HG03159 (cell line): ENCODE measurements at regions not wholly inside any gene's neighbourhood (a gene's known extent, or its start where the extent isn't known, plus 50 kb on each side); places are given as distances from the start of the nearest gene placed in this dataset.

Experiments
- ATAC-seq: cut with Tn5 transposase; IDR thresholded peaks from one replicate; pipeline ENCODE4 v1.9.1; 2021; ENCODE audit warnings: mild to moderate bottlenecking, moderate library complexity; ENCODE audit not compliant: unreplicated experiment

DNA sequence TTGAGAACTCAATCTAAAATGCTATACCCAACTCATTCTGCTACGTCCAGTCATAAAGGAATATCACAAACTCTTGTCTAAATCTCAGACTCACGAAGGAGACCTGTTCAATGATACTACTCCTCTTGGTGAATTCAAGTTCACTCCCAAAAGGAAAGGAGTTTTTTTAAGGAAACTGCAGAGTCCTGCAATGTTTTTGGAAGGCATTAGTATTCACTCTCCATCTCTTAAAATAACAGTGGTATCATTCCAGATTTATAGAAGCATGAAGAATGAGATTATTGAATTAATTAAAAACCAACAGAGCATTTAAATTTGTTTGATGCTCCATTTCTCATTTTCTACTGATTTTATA is 73.4 kb downstream of the FOXD1 start:
- no peak for ATAC-seq

GRCh38 chr5:73374520-73375190 is 73.9 kb downstream of the FOXD1 start:
- ATAC-seq: no peak

DNA sequence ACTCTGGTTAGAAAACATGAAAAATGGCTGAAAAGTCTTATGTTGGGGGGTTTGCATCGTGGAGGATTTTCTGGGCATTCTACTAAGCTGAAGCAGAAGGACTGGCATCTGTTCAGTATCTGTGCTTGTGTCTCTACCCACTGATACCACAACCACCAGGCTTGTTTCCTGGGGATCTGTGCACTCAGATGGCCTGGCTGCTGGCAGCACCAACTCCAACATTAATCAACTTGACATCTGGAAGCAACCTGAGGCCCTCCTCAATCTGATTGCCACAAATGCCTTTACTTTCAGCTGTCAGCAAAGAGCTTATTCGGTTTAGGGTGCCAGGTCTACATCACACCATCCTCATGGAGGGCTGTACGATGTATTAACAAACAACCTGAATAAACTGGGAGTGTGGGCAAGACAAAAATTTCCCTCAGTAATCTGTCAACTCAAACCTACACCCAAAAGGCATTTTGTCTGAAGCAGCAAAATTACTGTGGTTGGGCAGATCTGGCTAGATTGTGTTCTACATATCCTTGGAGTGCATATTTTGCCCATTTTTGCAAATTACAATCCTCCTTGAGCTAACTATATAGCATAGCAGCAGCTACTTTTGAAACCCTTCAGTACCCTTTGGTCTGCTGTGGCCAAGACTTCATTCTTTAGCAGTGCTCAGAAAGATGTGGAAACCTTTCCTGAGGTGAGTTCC is 74.6 kb downstream of the FOXD1 start:
- ATAC-seq: no peak

- ATAC-seq: no peak
Measured at GRCh38 chr5:73370640-73371583, 77.7 kb downstream of the FOXD1 start.

DNA sequence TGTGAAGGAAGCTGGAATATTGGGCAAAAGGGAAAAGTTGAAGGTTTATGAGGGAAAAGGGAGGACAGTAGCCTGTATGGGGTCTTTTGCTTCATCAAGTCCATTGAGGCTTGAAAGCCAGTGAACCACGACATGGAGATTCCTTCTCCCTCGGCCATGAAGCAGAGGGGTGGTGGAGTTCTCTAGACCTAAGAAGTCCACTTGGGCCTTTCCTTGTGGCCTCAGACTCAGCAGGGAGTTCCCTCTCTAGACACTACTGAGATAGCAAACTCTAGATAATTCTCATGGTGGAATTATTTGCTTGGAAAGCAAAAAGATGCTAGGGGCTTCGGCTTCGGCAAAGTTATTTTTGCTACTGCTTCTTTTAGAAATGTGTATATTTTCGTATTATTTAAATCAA is 78.5 kb downstream of the FOXD1 start:
- no peak for ATAC-seq

- ATAC-seq: no peak
Measured at GRCh38 chr5:73369278-73369677, 79.3 kb downstream of the FOXD1 start.

DNA sequence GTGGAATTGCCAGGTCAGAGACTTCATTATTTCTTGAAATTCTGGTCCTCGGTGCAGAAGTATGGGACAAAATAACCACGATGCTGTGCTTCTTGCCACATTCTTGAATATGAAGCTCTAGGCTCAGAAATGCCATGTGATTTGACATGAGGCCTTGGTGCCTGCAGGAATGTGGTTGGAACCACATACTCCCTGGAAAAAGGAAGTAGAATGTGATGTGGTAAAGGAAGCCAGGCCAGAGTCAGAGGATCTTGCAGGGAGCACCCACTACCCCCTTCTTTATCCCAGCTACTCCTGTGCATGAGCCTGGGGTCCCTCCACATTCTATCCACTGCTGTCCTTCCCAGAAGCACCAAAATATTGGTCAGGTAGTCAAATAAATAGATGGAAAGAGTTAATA is 80.9 kb downstream of the FOXD1 start:
- no peak for ATAC-seq

DNA sequence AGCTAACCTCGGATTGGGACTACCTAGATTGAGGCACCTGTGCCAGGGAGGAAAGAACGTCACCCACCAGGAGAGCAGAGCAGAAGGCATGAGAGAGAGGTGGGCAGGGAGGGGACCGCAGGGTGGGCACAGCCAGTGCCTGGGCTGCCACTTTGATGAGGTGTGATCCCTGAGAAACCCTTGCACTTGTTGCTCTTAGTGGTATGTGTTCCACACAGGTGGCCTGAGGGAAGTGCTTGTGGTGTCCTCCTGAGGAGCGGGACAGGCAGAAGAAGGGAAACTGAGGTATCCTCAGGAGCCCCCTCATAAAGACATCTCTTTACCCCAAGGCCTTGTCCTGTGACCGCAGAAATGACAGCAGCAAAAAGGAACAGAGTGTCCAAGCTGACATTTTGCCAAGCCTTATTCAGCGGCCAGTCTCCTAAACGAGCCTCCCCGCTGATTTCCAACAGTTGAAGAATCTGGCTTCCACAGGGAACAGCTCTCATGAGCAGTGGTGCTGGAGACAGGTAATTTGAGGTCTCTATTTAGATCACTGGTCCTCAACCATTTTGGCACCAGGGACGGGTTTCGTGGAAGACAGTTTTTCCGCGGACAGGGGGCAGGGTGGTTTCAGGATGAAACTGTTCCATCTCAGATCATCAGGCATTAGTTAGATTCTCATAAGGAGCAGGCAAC is 82.4 kb downstream of the FOXD1 start:
- ATAC-seq: no peak

DNA sequence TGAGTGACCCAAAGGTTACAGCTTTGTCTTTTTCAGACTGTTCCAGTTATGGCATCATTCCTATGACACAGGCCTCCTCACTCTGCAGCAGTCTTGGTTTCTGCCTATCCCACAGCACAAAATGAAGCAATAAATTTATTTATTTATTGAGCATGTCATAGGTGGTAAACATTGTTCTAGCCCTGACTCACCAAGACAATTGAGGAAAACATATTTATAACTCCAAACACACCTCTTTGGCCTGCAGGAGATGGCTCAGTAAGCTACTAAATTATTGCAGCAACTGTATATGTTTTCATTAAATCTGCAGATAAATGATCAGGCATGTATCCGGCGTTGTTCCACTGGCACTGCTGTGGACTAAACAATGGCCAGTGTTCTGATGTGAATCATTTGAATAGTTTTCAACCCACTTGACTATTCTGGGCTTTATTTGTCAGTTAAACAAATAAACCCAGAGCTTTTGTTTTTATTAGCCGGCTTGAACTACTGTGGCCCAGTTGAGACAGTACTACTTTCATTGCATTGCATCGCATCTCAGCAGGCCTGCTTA is 83.2 kb downstream of the FOXD1 start:
- ATAC-seq: no peak

DNA sequence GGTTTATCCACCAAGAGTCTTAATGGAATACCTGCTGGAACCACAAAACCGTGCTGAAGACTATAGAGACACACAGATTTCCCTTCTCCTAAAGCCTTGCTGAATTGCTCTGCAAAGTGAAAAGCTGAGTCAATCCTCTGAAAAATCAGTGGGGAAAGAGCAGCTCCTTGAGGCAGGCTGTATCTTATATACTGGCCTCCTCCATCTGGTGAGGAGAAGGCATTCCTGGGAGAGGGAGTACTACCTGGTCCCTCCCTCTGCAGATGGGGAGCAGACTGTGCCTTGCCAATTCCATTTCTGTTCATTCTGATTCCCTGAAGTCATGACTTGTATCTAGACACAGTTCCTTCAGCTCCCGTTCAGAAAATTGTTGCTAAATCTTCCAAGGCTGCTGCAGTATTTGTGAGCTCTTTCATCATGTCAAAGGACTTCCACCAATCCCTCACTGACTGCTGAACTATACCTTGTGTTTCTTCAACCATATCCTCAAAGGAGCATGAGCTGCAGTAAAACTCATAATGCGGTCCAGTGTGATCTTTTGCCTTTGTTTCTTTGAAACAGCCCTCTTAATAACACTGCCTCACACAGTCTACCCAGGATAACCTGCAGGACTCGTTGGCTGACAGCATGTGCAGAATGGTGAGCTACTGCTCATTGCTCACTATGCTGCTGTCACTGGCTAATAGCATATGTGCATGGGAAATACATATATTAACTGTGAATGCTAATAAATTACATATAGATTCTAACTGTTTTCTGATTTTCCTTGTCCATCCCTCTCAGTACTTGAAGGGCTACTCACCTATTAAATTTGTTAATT is 84.5 kb downstream of the FOXD1 start:
- ATAC-seq: no peak

DNA sequence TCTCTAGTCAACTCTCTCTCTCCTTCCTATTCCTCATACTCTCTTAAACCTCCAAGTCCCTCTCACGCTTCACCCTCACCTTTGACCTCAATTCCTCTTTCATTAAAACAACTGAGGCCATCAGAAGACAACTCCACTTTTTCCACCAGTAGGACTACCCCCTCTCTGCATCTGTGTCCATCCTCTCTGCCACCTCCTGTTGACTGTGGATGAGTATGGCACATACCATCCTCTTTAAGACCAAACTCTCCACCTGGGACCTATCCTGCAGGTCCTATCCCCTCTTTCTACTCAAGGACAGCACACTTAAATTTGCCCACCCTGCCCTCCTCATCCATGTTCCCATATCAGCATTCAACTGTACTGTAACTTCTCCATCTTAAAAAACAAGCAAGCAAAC is 89.2 kb downstream of the FOXD1 start:
- ATAC-seq: no peak

DNA sequence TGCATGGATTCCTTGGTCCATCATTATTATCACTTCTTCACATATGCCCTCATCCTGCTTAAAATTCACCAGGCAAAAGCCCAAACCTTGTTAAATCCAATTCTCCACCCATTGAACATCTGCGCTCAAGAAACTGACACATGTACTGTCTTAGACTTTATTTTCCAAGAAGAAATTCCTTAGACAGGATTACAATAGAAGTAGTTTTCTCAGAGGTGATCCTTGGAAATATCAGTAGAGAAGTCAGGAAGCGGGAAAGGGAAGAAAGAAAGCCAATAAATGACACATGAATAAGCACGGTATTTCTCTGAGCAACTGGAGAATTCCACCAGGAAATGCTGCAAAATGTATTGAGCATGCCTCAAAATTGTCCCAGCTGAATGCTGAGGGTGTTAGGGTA is 90.2 kb downstream of the FOXD1 start:
- no peak for ATAC-seq

DNA sequence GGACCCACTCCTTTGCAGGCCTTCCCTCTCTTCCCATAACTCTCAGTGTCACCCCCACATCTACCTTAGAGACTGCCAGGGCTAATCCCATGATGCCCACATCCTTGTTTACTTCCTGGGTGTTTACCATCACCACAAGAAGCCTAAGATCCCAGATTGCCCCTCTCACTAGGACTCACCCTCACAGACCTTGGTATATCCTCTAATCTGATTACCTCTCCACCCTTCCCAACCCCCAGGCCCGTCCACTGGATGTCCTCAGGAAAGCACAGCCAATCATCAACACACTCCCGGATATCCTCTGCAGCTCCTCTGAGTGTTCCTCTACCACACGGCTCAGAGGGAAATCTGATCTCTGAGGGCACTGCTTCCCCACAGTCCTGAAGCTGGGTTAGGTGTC is 91.0 kb downstream of the FOXD1 start:
- ATAC-seq: no peak

DNA sequence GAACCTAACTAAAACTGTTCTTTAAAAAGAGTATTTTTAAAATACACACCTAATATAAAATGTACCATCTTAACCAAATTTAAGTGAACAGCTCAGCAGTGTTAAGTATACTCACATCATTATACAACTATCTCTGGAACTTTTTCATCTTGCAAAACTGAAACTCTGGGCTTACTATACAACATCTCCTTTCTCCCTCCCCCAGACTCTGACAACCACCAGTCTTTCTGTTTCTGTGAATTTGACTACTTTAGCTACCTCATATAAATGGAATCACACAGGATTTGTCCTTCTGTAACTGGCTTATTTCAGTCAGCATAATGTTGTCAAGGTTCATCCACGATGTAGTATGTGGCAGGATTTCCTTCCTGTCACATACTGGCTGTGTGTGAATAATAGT is 93.5 kb downstream of the FOXD1 start:
- ATAC-seq: no peak

DNA sequence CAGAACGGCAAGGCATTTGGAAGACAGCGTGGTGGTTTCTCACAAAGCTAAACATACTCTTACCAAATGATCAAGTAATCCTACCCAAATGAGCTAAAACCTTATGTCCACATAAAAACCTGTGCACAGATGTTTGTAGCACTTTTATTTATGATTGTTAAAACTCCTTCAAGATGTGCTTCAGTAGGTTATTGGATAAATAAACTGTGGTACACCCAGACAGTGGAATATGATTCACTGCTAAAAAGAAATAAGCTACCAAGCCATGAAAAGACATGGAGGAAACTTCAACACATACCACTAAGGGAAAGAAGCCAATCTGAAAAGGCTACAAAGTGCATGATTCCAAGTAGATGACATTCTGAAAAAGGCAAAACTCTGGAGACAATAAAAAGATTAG is 94.2 kb downstream of the FOXD1 start:
- ATAC-seq: no peak

- no peak for ATAC-seq
Measured at GRCh38 chr5:73352649-73353230, 95.8 kb downstream of the FOXD1 start.

DNA sequence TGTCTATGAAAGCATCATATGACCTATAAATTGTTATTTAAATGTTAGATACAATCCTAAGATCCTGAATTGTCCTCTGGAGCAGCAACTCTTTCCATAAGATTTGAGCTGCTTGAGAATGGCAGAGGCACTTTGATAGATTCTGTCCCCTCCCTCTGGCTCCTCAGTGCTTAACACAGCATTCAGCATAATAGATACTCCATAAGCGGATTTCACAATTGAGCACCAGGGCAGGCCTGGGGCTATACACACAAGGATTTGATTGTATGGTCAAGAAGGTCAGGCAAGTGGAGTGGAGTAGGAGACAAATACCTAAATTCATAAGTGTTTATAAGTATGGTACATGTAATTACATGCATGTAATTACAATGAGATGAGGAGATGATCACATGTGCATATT is 96.3 kb downstream of the FOXD1 start:
- ATAC-seq: no peak

DNA sequence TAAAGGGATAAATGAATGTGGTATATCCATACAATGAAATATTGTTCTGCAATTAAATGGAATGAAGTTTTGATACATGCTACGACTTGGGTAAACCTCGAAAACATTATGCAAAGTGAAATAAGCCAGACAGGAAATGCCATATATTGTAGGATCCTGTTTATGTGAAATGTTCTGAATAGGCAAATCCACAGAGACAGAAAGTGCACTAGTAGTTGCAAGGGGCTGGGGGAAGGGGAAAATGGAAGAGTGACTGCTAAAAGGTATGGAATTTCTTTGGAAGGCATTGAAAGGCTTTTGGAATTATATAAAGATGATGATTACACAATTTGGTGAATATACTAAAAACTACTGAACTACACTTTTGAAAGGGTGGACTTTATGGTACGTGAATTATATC is 97.0 kb downstream of the FOXD1 start:
- no peak for ATAC-seq

DNA sequence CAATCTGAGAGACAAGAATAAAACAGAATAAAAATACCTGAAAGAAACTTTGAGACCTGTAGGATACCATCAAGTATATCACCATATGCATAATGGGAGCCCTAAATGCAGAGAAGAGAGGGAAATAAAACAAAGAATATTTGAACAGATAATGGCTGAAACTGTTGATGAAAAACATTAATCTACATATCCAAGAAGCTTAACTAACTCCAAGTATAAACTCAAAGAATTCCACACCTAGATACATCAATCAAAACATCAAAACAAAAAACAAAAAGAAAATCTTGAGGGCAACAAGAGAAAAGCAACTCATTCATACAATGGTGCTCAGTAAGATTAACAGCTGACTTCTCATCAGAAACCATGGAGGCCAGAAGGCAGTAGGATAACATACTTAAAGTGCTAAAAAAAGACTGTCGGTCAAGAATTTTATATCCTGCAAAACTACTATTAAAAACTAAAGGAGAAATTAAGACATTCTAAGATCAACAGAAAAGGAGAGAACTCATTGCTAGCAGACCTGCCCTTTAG is 101.6 kb downstream of the FOXD1 start:
- no peak for ATAC-seq

DNA sequence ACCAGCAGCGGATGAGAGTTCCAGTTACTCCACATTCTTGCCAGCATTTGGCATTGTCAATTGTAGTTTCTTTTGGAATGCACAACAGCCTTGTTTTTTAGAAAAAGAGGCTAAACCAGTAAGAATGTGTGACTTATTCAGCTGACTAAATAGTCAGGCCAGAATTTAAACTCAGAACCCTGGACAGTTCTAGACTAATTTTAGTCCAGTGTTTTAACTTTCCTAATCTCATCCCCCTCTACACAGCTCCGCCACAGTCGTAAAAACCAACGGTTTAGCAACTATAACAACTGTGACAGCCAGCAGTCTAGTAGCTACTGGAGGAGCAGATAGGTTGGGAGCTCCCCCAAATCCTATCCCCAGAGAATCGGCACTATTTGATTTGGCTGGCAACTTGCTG is 103.7 kb downstream of the FOXD1 start:
- no peak for ATAC-seq
